Stimulated activated naive CD4-positive, alpha-beta T cell treated with Interleukin-2 at 50 U/mL for 16 hours (primary cell): ENCODE measurements at regions not wholly inside any gene's neighbourhood (a gene's known extent, or its start where the extent isn't known, plus 50 kb on each side); places are given as distances from the start of the nearest gene placed in this dataset.
"Not testable (repeated sequence)": the region's sequence is repeated elsewhere in the genome, so short reads cannot be mapped to it uniquely, and the experiment has no call there.

ENCODE experiments used
- DNase-seq: peaks from one replicate; lab custom pipeline; 2025; lab: John Stamatoyannopoulos, UW

- no peak for DNase-seq
Measured at GRCh38 chr7:68235937-68236336, 1239.3 kb downstream of the TYW1 start.

GRCh38 chr7:68238204-68238805 lies 1241.7 kb downstream of the TYW1 start:
- no peak for DNase-seq

- DNase-seq, result no peak
Measured at GRCh38 chr7:68243128-68243527, 1246.5 kb downstream of the TYW1 start.

- DNase-seq, result no peak
Measured at GRCh38 chr7:68244389-68244788, 1247.8 kb downstream of the TYW1 start.

GRCh38 chr7:68245688-68246087 lies 1249.1 kb downstream of the TYW1 start:
- DNase-seq, result no peak

- no peak for DNase-seq
Measured at GRCh38 chr7:68246189-68246633, 1249.6 kb downstream of the TYW1 start.

GRCh38 chr7:68247126-68247525 lies 1250.5 kb downstream of the TYW1 start:
- no peak for DNase-seq

GRCh38 chr7:68247571-68247970 lies 1250.9 kb downstream of the TYW1 start:
- DNase-seq, result no peak

- no peak for DNase-seq
Measured at GRCh38 chr7:68248973-68249372, 1252.3 kb downstream of the TYW1 start.

- no peak for DNase-seq
Measured at GRCh38 chr7:68249611-68250010, 1253.0 kb downstream of the TYW1 start.

- no peak for DNase-seq
Measured at GRCh38 chr7:68250143-68250542, 1253.5 kb downstream of the TYW1 start.

- not testable (repeated sequence) for DNase-seq
Measured at GRCh38 chr7:68254815-68255214, 1258.2 kb downstream of the TYW1 start.

GRCh38 chr7:68256295-68256694 lies 1259.7 kb downstream of the TYW1 start:
- no peak for DNase-seq

- no peak for DNase-seq
Measured at GRCh38 chr7:68258609-68259008, 1262.0 kb downstream of the TYW1 start.

- DNase-seq, result no peak
Measured at GRCh38 chr7:68265258-68265657, 1268.6 kb downstream of the TYW1 start.

GRCh38 chr7:68266004-68266579 lies 1269.5 kb downstream of the TYW1 start:
- DNase-seq, result no peak

GRCh38 chr7:68267486-68267885 lies 1270.9 kb downstream of the TYW1 start:
- no peak for DNase-seq

GRCh38 chr7:68269405-68269804 lies 1272.8 kb downstream of the TYW1 start:
- no peak for DNase-seq

GRCh38 chr7:68272507-68272906 lies 1275.9 kb downstream of the TYW1 start:
- no peak for DNase-seq

- DNase-seq, result no peak
Measured at GRCh38 chr7:68276725-68277124, 1280.1 kb downstream of the TYW1 start.

- no peak for DNase-seq
Measured at GRCh38 chr7:68279827-68280400, 1283.3 kb downstream of the TYW1 start.

GRCh38 chr7:68280931-68281330 lies 1284.3 kb downstream of the TYW1 start:
- DNase-seq, result no peak

- DNase-seq, result no peak
Measured at GRCh38 chr7:68288144-68288593, 1291.5 kb downstream of the TYW1 start.

- no peak for DNase-seq
Measured at GRCh38 chr7:68291710-68292109, 1295.1 kb downstream of the TYW1 start.
